ENCODE measurements at regions not wholly inside any gene's neighbourhood (a gene's known extent, or its start where the extent isn't known, plus 50 kb on each side); places are given as distances from the start of the nearest gene placed in this dataset.

- no TSS peak for BruUV-seq (replicated peaks)
- no peaks in the 10 kb centered on the region for H3K36me3 ChIP-seq (ENCODE audit: control insufficient read depth, insufficient read depth, low read length)
- ATAC-seq (no peak), DNase-seq (ENCODE audit: low read depth, low spot score) (no peak)
- CTCF ChIA-PET: no interaction called here
- no peaks in the 10 kb centered on the region for H3K9me3 ChIP-seq (ENCODE audit: control insufficient read depth, insufficient read depth, low read depth, low read length)
- intact Hi-C loops (cut with micrococcal nuclease; ENCODE audit: unreplicated experiment): no loop called here
- in situ Hi-C loops (cut with HindIII; ENCODE audit: low pct_unique_long_range_greater_than_20kb, low sequenced_read_pairs): no loop called here
- TF ChIP-seq SIN3A (IDR thresholded peaks at IDR 0.05; ENCODE audit: borderline replicate concordance, insufficient read depth, low read depth, low read length): no peak
- TF ChIP-seq TCF7L2 (IDR thresholded peaks at IDR 0.05; ENCODE audit: low read depth, low read length): no peak
- no peak for TF ChIP-seq REST (IDR thresholded peaks at IDR 0.05; ENCODE audit: insufficient read depth in 1 of 2, low read depth in 2 of 2, low read length in 1 of 2)
- TF ChIP-seq CTCF (IDR thresholded peaks at IDR 0.05): no peak
- no peak for TF ChIP-seq POLR2AphosphoS5 (IDR thresholded peaks at IDR 0.05; ENCODE audit: low read depth, low read length)
- POLR2A ChIA-PET: no interaction called here
- no peaks in the 10 kb centered on the region for H3K27me3 ChIP-seq (ENCODE audit: control insufficient read depth, insufficient read depth, low read length)
- no peak overlapping the region for H3K27ac ChIP-seq (ENCODE audit: low read length)
- no peaks in the 10 kb centered on the region; the same call in 1 of the 2 replicates for H3K4me1 ChIP-seq (ENCODE audit: control insufficient read depth, insufficient read depth, low read length)
- H3K4me3 ChIP-seq (ENCODE audit: low read depth in 2 of 2, low read length in 2 of 2): peak overlapping the region in 1 of 2 experiments; percentile 45; a peak in 3 of 4 replicates
Measured at GRCh38 chr1:186617926-186618325, 62.3 kb downstream of the PTGS2 start.

- DNase-seq (ENCODE audit: low read depth, low spot score) (no peak), ATAC-seq (no peak)
- ChIA-PET CTCF (no interaction called here), POLR2A (no interaction called here)
- TF ChIP-seq TCF7L2 (IDR thresholded peaks at IDR 0.05; ENCODE audit: low read depth, low read length): no peak
- TF ChIP-seq POLR2AphosphoS5 (IDR thresholded peaks at IDR 0.05; ENCODE audit: low read depth, low read length): no peak
- no peak for TF ChIP-seq SIN3A (IDR thresholded peaks at IDR 0.05; ENCODE audit: borderline replicate concordance, insufficient read depth, low read depth, low read length)
- TF ChIP-seq REST (IDR thresholded peaks at IDR 0.05; ENCODE audit: insufficient read depth in 1 of 2, low read depth in 2 of 2, low read length in 1 of 2): no peak
- Histone ChIP-seq H3K4me1 (ENCODE audit: control insufficient read depth, insufficient read depth, low read length) (no peaks in the 10 kb centered on the region; the same call in 1 of the 2 replicates), H3K27ac (ENCODE audit: low read length) (no peak overlapping the region), H3K27me3 (ENCODE audit: control insufficient read depth, insufficient read depth, low read length) (no peaks in the 10 kb centered on the region), H3K36me3 (ENCODE audit: control insufficient read depth, insufficient read depth, low read length) (no peaks in the 10 kb centered on the region), H3K4me3 (ENCODE audit: low read depth in 2 of 2, low read length in 2 of 2) (no peak overlapping the region), H3K9me3 (ENCODE audit: control insufficient read depth, insufficient read depth, low read depth, low read length) (no peaks in the 10 kb centered on the region)
- intact Hi-C loops (cut with micrococcal nuclease; ENCODE audit: unreplicated experiment): no loop called here
- no TSS peak for BruUV-seq (replicated peaks)
- in situ Hi-C loops (cut with HindIII; ENCODE audit: low pct_unique_long_range_greater_than_20kb, low sequenced_read_pairs): no loop called here
Measured at GRCh38 chr1:186616511-186616910, 63.7 kb downstream of the PTGS2 start.
